H1 (cell line): ENCODE measurements at regions not wholly inside any gene's neighbourhood (a gene's known extent, or its start where the extent isn't known, plus 50 kb on each side); places are given as distances from the start of the nearest gene placed in this dataset.

Experiments used
- CTCF ChIA-PET: fragments of 300-600 bp; sonication (Branson Sonifier 250); formaldehyde crosslinking; loops from one replicate; lab custom pipeline; 2021; ENCODE audit not compliant: partially characterized antibody; lab: Charles Lee
- POLR2A ChIA-PET: fragments of 300-600 bp; sonication (Branson Sonifier 250); formaldehyde crosslinking; loops from one replicate; lab custom pipeline; 2021; ENCODE audit warnings: inconsistent platforms; ENCODE audit not compliant: partially characterized antibody; lab: Charles Lee
- DNase-seq, 2 experiments: peaks; one replicate each; pipeline versions ENCODE4 v3.0.0 to v3.0.0-alpha.2; 2010 to 2022; ENCODE audit warnings: low spot score in 2 of 2, low read depth in 1 of 2, mixed read lengths in 1 of 2
- FAIRE-seq: peaks from 2 replicates; lab custom pipeline; 2011; peaks lifted over from hg19 to GRCh38; lab: Jason Lieb, UNC
- H2AFZ ChIP-seq: 2 replicates; pipeline ENCODE4 v1.8.1; 2012; ENCODE audit warnings: low read length, inconsistent platforms
- H2AK5ac ChIP-seq: 2 replicates; pipeline ENCODE4 v1.6.1; 2013; ENCODE audit warnings: low read depth, low read length
- H2BK120ac ChIP-seq: replicated peaks from 2 replicates; pipeline ENCODE3; 2013; ENCODE audit warnings: low read depth, low read length, inconsistent platforms
- H2BK12ac ChIP-seq: 2 replicates; pipeline ENCODE4 v1.6.1; 2013; ENCODE audit warnings: low read depth, low read length
- H2BK15ac ChIP-seq: 2 replicates; pipeline ENCODE4 v1.6.1; 2013; ENCODE audit warnings: low read length
- H2BK20ac ChIP-seq: 2 replicates; pipeline ENCODE4 v1.6.1; 2013; ENCODE audit warnings: low read length
- H2BK5ac ChIP-seq: 2 replicates; pipeline ENCODE4 v1.6.1; 2013; ENCODE audit warnings: low read depth, low read length
- H3K14ac ChIP-seq: 2 replicates; pipeline ENCODE4 v1.6.1; 2013; ENCODE audit warnings: inconsistent platforms; ENCODE audit not compliant: insufficient read length
- H3K18ac ChIP-seq: 2 replicates; pipeline ENCODE4 v1.6.1; 2013; ENCODE audit warnings: low read length; ENCODE audit errors: extremely low read depth
- H3K23ac ChIP-seq: 2 replicates; pipeline ENCODE4 v1.6.1; 2013; ENCODE audit warnings: inconsistent platforms; ENCODE audit not compliant: insufficient read length
- H3K23me2 ChIP-seq: 2 replicates; pipeline ENCODE4 v1.6.1; 2013; ENCODE audit warnings: low read depth, low read length
- H3K27ac ChIP-seq: 2 replicates; pipeline ENCODE4 v1.6.1; 2011; ENCODE audit warnings: low read depth, low read length, inconsistent platforms
- H3K27me3 ChIP-seq, 4 experiments: replicated peaks in 1 of 4; 1 replicate in 1 of 4; 2 replicates in 3 of 4; pipeline versions ENCODE4 v1.6.1 to v1.8.1; 2011 to 2013; ENCODE audit warnings: low read length in 3 of 4, mild to moderate bottlenecking in 3 of 4, inconsistent platforms in 2 of 4, mixed read lengths in 2 of 4, moderate library complexity in 1 of 4; ENCODE audit not compliant: control insufficient read depth in 3 of 4, insufficient read depth in 3 of 4; ENCODE audit errors: extremely low read depth in 1 of 4
- H3K36me3 ChIP-seq, 4 experiments: 2 replicates each; pipeline versions ENCODE4 v1.6.1 to v1.8.1; 2011 to 2013; ENCODE audit warnings: mild to moderate bottlenecking in 4 of 4, low read length in 3 of 4, moderate library complexity in 2 of 4, control low read depth in 1 of 4, inconsistent platforms in 1 of 4; ENCODE audit not compliant: insufficient read depth in 4 of 4, control insufficient read depth in 2 of 4
- H3K4ac ChIP-seq: replicated peaks from 2 replicates; pipeline ENCODE3; 2013; ENCODE audit warnings: low read length, low read depth, mixed read lengths, inconsistent platforms; ENCODE audit not compliant: insufficient read length
- H3K4me1 ChIP-seq, 4 experiments: replicated peaks in 1 of 4; 1 replicate in 1 of 4; 2 replicates in 3 of 4; pipeline versions ENCODE4 v1.6.1 to v1.8.1; 2011 to 2013; ENCODE audit warnings: low read length in 3 of 4, inconsistent platforms in 2 of 4, mixed read lengths in 1 of 4; ENCODE audit not compliant: insufficient read depth in 4 of 4, control insufficient read depth in 3 of 4
- H3K4me2 ChIP-seq, 2 experiments: 2 replicates each; pipeline versions ENCODE4 v1.6.1 to v1.8.1; 2011 to 2013; ENCODE audit warnings: low read depth in 2 of 2, low read length in 2 of 2, control low read depth in 1 of 2, inconsistent platforms in 1 of 2, mild to moderate bottlenecking in 1 of 2; ENCODE audit not compliant: insufficient read depth in 1 of 2
- H3K4me3 ChIP-seq, 4 experiments: fragments of 200-600, 300-600 bp in 1 of 4; sonication (generic), shearing (Covaris generic), sonication (Bioruptor Twin) in 1 of 4; 2 replicates each; pipeline versions ENCODE4 v1.5.1 to v1.8.1; 2011 to 2016; ENCODE audit warnings: low read length in 4 of 4, low read depth in 3 of 4, control low read depth in 2 of 4, inconsistent platforms in 2 of 4, mild to moderate bottlenecking in 2 of 4, mixed read lengths in 1 of 4, moderate library complexity in 1 of 4; ENCODE audit not compliant: insufficient read depth in 2 of 4; ENCODE audit errors: extremely low read depth in 1 of 4
- H3K56ac ChIP-seq: replicated peaks from 2 replicates; pipeline ENCODE3; 2013; ENCODE audit warnings: low read depth, mild to moderate bottlenecking, mixed read lengths, low read length, inconsistent platforms; ENCODE audit not compliant: insufficient read length
- H3K79me1 ChIP-seq: 2 replicates; pipeline ENCODE4 v1.6.1; 2013; ENCODE audit warnings: low read depth, low read length, control low read depth
- H3K79me2 ChIP-seq, 2 experiments: 2 replicates each; pipeline versions ENCODE4 v1.6.1 to v1.8.1; 2012 to 2013; ENCODE audit warnings: low read length in 2 of 2, mild to moderate bottlenecking in 2 of 2, inconsistent platforms in 1 of 2; ENCODE audit not compliant: insufficient read depth in 2 of 2, control insufficient read depth in 1 of 2
- H3K9ac ChIP-seq, 4 experiments: replicated peaks in 1 of 4; 1 replicate in 1 of 4; 2 replicates in 3 of 4; pipeline versions ENCODE4 v1.6.1 to v1.8.1; 2011 to 2013; ENCODE audit warnings: low read depth in 3 of 4, low read length in 3 of 4, control low read depth in 2 of 4, mild to moderate bottlenecking in 2 of 4, moderate library complexity in 2 of 4, inconsistent platforms in 1 of 4; ENCODE audit errors: extremely low read depth in 1 of 4
- H3K9me3 ChIP-seq, 2 experiments: 2 replicates each; pipeline versions ENCODE4 v1.6.1 to v1.8.1; 2012 to 2013; ENCODE audit warnings: mild to moderate bottlenecking in 2 of 2, moderate library complexity in 2 of 2, control low read depth in 1 of 2, inconsistent platforms in 1 of 2, low read depth in 1 of 2, low read length in 1 of 2, mixed read lengths in 1 of 2; ENCODE audit not compliant: insufficient read depth in 2 of 2
- H4K20me1 ChIP-seq, 2 experiments: replicated peaks in 1 of 2; 2 replicates each; pipeline versions ENCODE3 to v1.8.1; 2011 to 2013; ENCODE audit warnings: inconsistent platforms in 2 of 2, low read length in 2 of 2, mild to moderate bottlenecking in 1 of 2; ENCODE audit not compliant: insufficient read depth in 2 of 2, control insufficient read depth in 1 of 2
- H4K5ac ChIP-seq: 2 replicates; pipeline ENCODE4 v1.6.1; 2013; ENCODE audit warnings: low read length, low read depth, mixed read lengths, inconsistent platforms; ENCODE audit not compliant: insufficient read length
- H4K8ac ChIP-seq: 2 replicates; pipeline ENCODE4 v1.8.0; 2013; ENCODE audit warnings: mild to moderate bottlenecking, moderate library complexity, low read length, inconsistent platforms; ENCODE audit not compliant: insufficient read depth; ENCODE audit errors: extremely low read depth
- H4K91ac ChIP-seq: replicated peaks from 2 replicates; pipeline ENCODE3; 2013; ENCODE audit warnings: low read length, mixed read lengths, inconsistent platforms; ENCODE audit not compliant: insufficient read length
- CTCF ChIP-seq, 3 experiments: IDR thresholded peaks; 1 replicate in 2 of 3; 2 replicates in 1 of 3; pipeline versions ENCODE4 v1.5.1 to v1.6.1; 2011; ENCODE audit warnings: low read length in 3 of 3, mild to moderate bottlenecking in 3 of 3, inconsistent platforms in 2 of 3, low read depth in 1 of 3, moderate library complexity in 1 of 3; ENCODE audit not compliant: insufficient read depth in 1 of 3; ENCODE audit errors: control extremely low read depth in 1 of 3
- JUN ChIP-seq: IDR thresholded peaks from 2 replicates; pipeline ENCODE4 v1.6.1; 2011; ENCODE audit warnings: low read depth, mild to moderate bottlenecking, improper control_type of control experiment, low read length
- JUND ChIP-seq: IDR thresholded peaks from 2 replicates; pipeline ENCODE4 v1.6.1; 2011; ENCODE audit warnings: mild to moderate bottlenecking, improper control_type of control experiment, low read length
- POU5F1 ChIP-seq: IDR thresholded peaks from 2 replicates; pipeline ENCODE4 v1.6.1; 2011; ENCODE audit warnings: low read depth, mild to moderate bottlenecking, low read length, moderate library complexity
- TAF7 ChIP-seq: optimal IDR thresholded peaks from 2 replicates; pipeline ENCODE3; 2011; ENCODE audit warnings: low read depth, mild to moderate bottlenecking, inconsistent platforms, low read length, moderate library complexity, borderline replicate concordance
- WGBS, 2 experiments: shearing (Covaris generic) in 1 of 2; methylation state at CpG; one replicate each; pipeline versions ENCODE4 v1.1.6 to v1.1.7; 2013 to 2015; ENCODE audit warnings: low lambda C conversion rate in 2 of 2, mixed read lengths in 2 of 2, inconsistent platforms in 1 of 2, low coverage in 1 of 2, missing lambda C conversion rate in 1 of 2; ENCODE audit not compliant: insufficient replicate concordance in 2 of 2, insufficient coverage in 1 of 2, insufficient read length in 1 of 2; ENCODE audit errors: extremely low coverage in 1 of 2, missing lambda C conversion rate in 1 of 2; 5-methylcytosine and 5-hydroxymethylcytosine counted together

GRCh38 chr1:83060651-83061390 is 938.1 kb downstream of the TTLL7 start:
- H4K5ac ChIP-seq, result no peak overlapping the region
- no peak overlapping the region for H3K9ac ChIP-seq
- H3K23ac ChIP-seq, result no peak overlapping the region
- no peak overlapping the region for H2AFZ ChIP-seq
- H3K4ac ChIP-seq, result no peak overlapping the region
- no peak overlapping the region for H2BK20ac ChIP-seq
- no peak overlapping the region for H4K91ac ChIP-seq
- DNase-seq (no peak), FAIRE-seq (no peak)
- H3K79me1 ChIP-seq, result no peaks in the 10 kb centered on the region; the same call in 1 of the 2 replicates
- H4K8ac ChIP-seq, result no peak overlapping the region
- H2BK120ac ChIP-seq, result no peak overlapping the region
- no peaks in the 10 kb centered on the region for H3K23me2 ChIP-seq
- peaks cover 0 to 2% (median 0%) of the 10 kb centered on the region in 4 experiments; a peak in 1 of 7 replicates for H3K4me1 ChIP-seq
- no peak overlapping the region for H3K4me3 ChIP-seq
- no peak for TF ChIP-seq CTCF (IDR thresholded peaks at IDR 0.05; ENCODE audit: control extremely low read depth in 1 of 3, insufficient read depth in 1 of 3, low read depth in 1 of 3, low read length in 3 of 3)
- TF ChIP-seq TAF7, result no peak
- TF ChIP-seq JUN, result no peak
- no peak for TF ChIP-seq POU5F1
- no peak for TF ChIP-seq JUND
- no peak overlapping the region for H3K27ac ChIP-seq
- CTCF ChIA-PET, result no interaction called here
- H3K4me2 ChIP-seq, result no peak overlapping the region
- no peak overlapping the region for H3K18ac ChIP-seq
- H2BK5ac ChIP-seq, result no peak overlapping the region
- no peaks in the 10 kb centered on the region for H3K79me2 ChIP-seq
- POLR2A ChIA-PET, result no interaction called here
- no peak overlapping the region for H2BK15ac ChIP-seq
- H3K9me3 ChIP-seq, result no peaks in the 10 kb centered on the region
- no peak overlapping the region for H2AK5ac ChIP-seq
- H3K56ac ChIP-seq, result no peak overlapping the region
- no peak overlapping the region for H3K14ac ChIP-seq
- WGBS, 2 experiments, result 94% methylated on average over 5 of the region's 5 CpGs; no CpG with 5 or more reads in 1 of the 2 experiments
- no peaks in the 10 kb centered on the region for H3K36me3 ChIP-seq
- no peaks in the 10 kb centered on the region for H4K20me1 ChIP-seq
- no peaks in the 10 kb centered on the region for H3K27me3 ChIP-seq
- H2BK12ac ChIP-seq, result no peak overlapping the region
